GM06990 (cell line): ENCODE measurements at regions not wholly inside any gene's neighbourhood (a gene's known extent, or its start where the extent isn't known, plus 50 kb on each side); places are given as distances from the start of the nearest gene placed in this dataset.

Source experiments
- DNase-seq: peaks from one replicate; pipeline ENCODE4 v3.0.0-alpha.2; 2011; ENCODE audit not compliant: insufficient read length; ENCODE audit errors: extremely low read depth
- H3K27me3 ChIP-seq: replicated peaks from 2 replicates; pipeline ENCODE4 v1.6.0; 2011; ENCODE audit warnings: low read length; ENCODE audit not compliant: control insufficient read depth, insufficient read depth
- H3K36me3 ChIP-seq: 2 replicates; pipeline ENCODE4 v1.5.1; 2011; ENCODE audit warnings: low read length; ENCODE audit not compliant: control insufficient read depth, insufficient read depth
- H3K4me3 ChIP-seq: replicated peaks from 2 replicates; pipeline ENCODE4 v1.5.1; 2011; ENCODE audit warnings: low read depth, mild to moderate bottlenecking, control low read depth, low read length
- TF ChIP-seq, protein P1 (sequence below): IDR thresholded peaks from 2 replicates; pipeline ENCODE4 v1.5.1; 2011; ENCODE audit warnings: low read length, control low read depth, mild to moderate bottlenecking, inconsistent platforms; ENCODE audit not compliant: insufficient read depth, poor library complexity, severe bottlenecking

DNA sequence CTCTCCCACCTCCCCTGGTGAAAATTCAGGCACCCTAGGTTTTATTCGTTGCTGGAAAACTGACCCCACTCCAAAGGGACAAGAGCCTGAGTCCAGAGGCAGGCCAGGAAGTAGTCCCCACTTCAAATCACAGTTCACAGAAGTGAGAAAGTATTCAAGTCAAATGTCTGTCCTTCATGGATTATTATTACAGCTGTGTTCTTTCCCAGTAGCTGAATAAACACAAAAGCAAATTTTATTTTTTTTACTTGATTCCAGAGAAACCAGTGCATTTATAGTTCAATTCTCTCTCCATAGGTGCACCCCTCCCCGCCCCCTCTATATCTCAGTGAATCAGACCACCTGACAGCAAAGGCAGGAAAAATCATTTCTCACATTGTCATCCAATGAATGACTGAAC lies 113.8 kb upstream of the COL1A2 start:
- no peak for DNase-seq
- TF ChIP-seq, protein P1, sequence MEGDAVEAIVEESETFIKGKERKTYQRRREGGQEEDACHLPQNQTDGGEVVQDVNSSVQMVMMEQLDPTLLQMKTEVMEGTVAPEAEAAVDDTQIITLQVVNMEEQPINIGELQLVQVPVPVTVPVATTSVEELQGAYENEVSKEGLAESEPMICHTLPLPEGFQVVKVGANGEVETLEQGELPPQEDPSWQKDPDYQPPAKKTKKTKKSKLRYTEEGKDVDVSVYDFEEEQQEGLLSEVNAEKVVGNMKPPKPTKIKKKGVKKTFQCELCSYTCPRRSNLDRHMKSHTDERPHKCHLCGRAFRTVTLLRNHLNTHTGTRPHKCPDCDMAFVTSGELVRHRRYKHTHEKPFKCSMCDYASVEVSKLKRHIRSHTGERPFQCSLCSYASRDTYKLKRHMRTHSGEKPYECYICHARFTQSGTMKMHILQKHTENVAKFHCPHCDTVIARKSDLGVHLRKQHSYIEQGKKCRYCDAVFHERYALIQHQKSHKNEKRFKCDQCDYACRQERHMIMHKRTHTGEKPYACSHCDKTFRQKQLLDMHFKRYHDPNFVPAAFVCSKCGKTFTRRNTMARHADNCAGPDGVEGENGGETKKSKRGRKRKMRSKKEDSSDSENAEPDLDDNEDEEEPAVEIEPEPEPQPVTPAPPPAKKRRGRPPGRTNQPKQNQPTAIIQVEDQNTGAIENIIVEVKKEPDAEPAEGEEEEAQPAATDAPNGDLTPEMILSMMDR = no peak
- H3K4me3 ChIP-seq = no peak overlapping the region
- H3K27me3 ChIP-seq = peaks cover 1% of the 10 kb centered on the region
- no peaks in the 10 kb centered on the region for H3K36me3 ChIP-seq

DNA sequence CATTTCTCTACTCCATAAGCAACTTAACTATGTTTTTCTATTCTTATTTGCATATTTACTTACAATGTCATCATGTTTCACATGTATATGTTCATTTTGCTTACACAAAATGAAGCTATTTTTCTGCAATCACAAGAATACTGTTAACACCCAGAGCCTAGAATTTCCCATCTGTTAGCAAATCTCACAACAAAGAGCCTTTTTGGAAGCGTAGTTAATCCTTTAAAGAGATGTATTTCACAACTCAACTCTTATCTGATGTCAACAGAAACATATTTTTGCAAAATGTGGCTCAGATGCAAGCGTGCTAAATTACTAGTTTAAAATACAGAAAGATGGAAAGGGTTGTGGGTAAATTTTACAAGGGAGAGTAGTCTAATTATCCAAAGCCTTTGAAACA lies 110.6 kb upstream of the COL1A2 start:
- Histone ChIP-seq H3K27me3 (peaks cover 1% of the 10 kb centered on the region), H3K36me3 (no peaks in the 10 kb centered on the region), H3K4me3 (no peak overlapping the region)
- TF ChIP-seq, protein P1 = no peak
- DNase-seq = no peak

DNA sequence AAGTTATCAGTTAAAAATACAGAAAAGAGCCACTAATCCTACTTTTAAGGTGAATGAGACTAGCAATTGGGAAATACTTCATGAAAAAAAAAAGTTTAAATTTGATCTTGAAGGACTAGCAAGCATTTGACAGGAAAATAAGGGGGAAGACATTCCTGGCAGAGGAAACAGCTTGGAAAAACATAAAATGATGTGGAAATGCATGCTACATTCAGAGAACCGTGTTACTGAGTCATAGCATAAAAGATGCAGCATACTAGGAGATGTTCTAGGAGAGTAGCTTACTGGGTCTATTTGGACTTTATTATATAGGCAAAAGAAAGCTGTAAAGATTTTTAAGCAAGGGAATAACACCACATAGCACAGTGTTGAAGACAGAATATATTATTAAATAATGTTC lies 108.6 kb upstream of the COL1A2 start:
- no peak for DNase-seq
- Histone ChIP-seq H3K36me3 (no peaks in the 10 kb centered on the region), H3K4me3 (no peak overlapping the region), H3K27me3 (peaks cover 1% of the 10 kb centered on the region)
- TF ChIP-seq, protein P1 = no peak

DNA sequence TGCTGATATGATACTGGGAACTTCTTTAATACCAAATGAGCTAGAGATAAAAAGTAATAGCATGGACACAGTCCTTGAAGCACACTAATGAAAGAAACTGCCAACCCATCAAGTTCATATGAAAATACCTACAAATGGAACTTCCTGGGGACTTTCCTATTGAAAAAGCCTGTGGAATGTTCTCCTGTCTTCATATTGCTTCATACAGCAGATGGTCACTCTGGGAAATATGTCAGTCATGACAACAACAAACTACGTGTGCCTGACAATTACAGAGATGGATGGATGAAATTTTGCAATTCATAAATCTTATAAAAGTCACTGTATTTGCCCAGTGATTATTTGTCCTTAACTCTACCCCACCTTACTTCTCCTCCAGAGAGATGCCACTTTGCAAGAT lies 106.6 kb upstream of the COL1A2 start:
- H3K4me3 ChIP-seq = no peak overlapping the region
- no peak for DNase-seq
- no peaks in the 10 kb centered on the region for H3K36me3 ChIP-seq
- no peaks in the 10 kb centered on the region; the same call in 1 of the 2 replicates for H3K27me3 ChIP-seq
- TF ChIP-seq, protein P1 = no peak

DNA sequence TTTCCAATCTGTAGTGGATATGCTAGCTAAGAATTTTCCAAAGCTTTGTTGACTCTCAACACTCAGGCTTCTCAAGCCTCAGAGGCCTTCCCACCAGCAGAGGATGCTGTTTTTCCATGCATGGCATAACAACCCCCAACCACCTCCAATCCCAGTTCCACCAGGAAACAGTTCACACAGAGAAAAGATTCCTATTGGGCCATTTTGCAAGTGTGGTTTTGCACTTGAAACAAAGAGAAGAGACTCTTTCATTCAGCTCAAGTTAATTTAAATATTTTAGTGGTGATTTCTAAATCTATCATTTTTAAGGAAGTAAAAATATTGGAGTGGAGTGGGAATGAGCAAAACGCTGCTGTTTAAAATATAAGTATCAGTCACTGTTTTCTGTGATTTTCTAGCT lies 105.6 kb upstream of the COL1A2 start:
- Histone ChIP-seq H3K36me3 (no peaks in the 10 kb centered on the region), H3K27me3 (no peaks in the 10 kb centered on the region; the same call in 1 of the 2 replicates), H3K4me3 (no peak overlapping the region)
- TF ChIP-seq, protein P1 = peak; percentile 41
- DNase-seq = no peak

DNA sequence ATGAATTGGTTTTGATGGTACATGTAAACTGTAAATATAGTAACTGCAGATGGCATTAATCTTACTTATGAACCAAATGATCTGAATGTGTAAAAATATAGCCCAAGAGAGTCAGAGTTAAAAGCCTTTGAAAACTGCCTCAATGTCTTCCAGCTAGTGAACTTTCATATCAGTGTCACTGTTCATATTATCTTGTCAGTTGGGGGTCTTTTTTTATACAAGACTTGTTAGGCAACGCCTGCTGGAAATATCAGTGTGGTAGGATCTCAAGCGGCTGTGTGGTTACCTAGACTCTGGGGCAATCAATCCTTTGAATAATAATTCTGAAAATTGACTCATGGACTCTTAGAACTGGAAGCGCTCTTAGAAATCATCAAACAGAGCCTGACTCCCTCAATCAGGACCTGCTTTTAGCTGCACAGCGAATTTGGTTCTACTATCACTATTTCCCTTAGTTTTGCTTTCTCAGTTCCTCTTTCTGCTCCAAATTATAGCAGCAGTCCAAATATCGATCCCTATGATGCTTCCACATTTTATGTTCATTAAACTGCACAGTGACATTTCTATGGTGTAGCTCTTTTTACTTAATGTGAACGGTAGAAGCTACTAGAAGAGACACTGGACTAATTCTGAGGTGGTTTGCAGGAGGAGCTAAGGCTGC lies 100.1 kb upstream of the COL1A2 start:
- H3K36me3 ChIP-seq = no peaks in the 10 kb centered on the region
- TF ChIP-seq, protein P1 = no peak
- no peaks in the 10 kb centered on the region for H3K27me3 ChIP-seq
- no peak overlapping the region for H3K4me3 ChIP-seq
- no peak for DNase-seq
